CD14-positive monocyte (primary cell): ENCODE measurements at regions not wholly inside any gene's neighbourhood (a gene's known extent, or its start where the extent isn't known, plus 50 kb on each side); places are given as distances from the start of the nearest gene placed in this dataset.

Source experiments
- DNase-seq, 3 donors: peaks; one replicate each; pipeline ENCODE4 v3.0.0-alpha.2; 2011 to 2022
- H2AFZ ChIP-seq: 2 replicates; pipeline ENCODE4 v1.6.0; 2012; ENCODE audit warnings: mild to moderate bottlenecking, low read depth, low read length, inconsistent platforms; ENCODE audit not compliant: insufficient read depth, poor library complexity, severe bottlenecking
- H3K27ac ChIP-seq, 2 donors: 1 replicate in 1 of 2; 2 replicates in 1 of 2; pipeline ENCODE4 v1.5.1; 2012 to 2013; ENCODE audit warnings: low read length in 2 of 2, control low read depth in 1 of 2, inconsistent platforms in 1 of 2, low read depth in 1 of 2, mild to moderate bottlenecking in 1 of 2
- H3K27me3 ChIP-seq, 2 donors: one replicate each; pipeline versions ENCODE4 v1.6.0 to v1.6.1; 2011 to 2013; ENCODE audit warnings: low read length in 2 of 2; ENCODE audit not compliant: control insufficient read depth in 2 of 2, insufficient read depth in 2 of 2
- H3K36me3 ChIP-seq, 2 donors: replicated peaks in 1 of 2; 1 replicate in 1 of 2; 2 replicates in 1 of 2; pipeline versions ENCODE4 v1.5.1 to v1.6.1; 2012 to 2013; ENCODE audit warnings: low read length in 2 of 2, control low read depth in 1 of 2, inconsistent platforms in 1 of 2, mild to moderate bottlenecking in 1 of 2; ENCODE audit not compliant: insufficient read depth in 2 of 2, control insufficient read depth in 1 of 2
- H3K4me1 ChIP-seq, 2 donors: 1 replicate in 1 of 2; 2 replicates in 1 of 2; pipeline versions ENCODE4 v1.5.1 to v1.6.1; 2012 to 2013; ENCODE audit warnings: low read length in 2 of 2, control low read depth in 1 of 2, inconsistent platforms in 1 of 2, mild to moderate bottlenecking in 1 of 2, moderate library complexity in 1 of 2; ENCODE audit not compliant: insufficient read depth in 2 of 2, control insufficient read depth in 1 of 2
- H3K4me2 ChIP-seq: replicated peaks from 2 replicates; pipeline ENCODE3; 2012; ENCODE audit warnings: low read length, moderate library complexity, mild to moderate bottlenecking; ENCODE audit not compliant: poor library complexity, severe bottlenecking; ENCODE audit errors: extremely low read depth
- H3K4me3 ChIP-seq, 3 experiments: fragments of 200-600 bp in 1 of 3; sonication (generic) in 1 of 3; replicated peaks in 1 of 3; 1 replicate in 2 of 3; 2 replicates in 1 of 3; pipeline ENCODE4 v1.5.1; 2011 to 2013; ENCODE audit warnings: low read length in 3 of 3, mild to moderate bottlenecking in 3 of 3, control low read depth in 2 of 3, low read depth in 2 of 3, inconsistent platforms in 1 of 3, moderate library complexity in 1 of 3
- H3K79me2 ChIP-seq: 2 replicates; pipeline ENCODE4 v1.6.0; 2012; ENCODE audit warnings: mild to moderate bottlenecking, control low read depth, inconsistent platforms, low read length, moderate library complexity; ENCODE audit not compliant: insufficient read depth
- H3K9ac ChIP-seq: 2 replicates; pipeline ENCODE4 v1.6.0; 2017; ENCODE audit warnings: low read length, mild to moderate bottlenecking; ENCODE audit not compliant: insufficient read depth, poor library complexity, severe bottlenecking
- H3K9me3 ChIP-seq, 2 donors: replicated peaks in 1 of 2; 1 replicate in 1 of 2; 2 replicates in 1 of 2; pipeline versions ENCODE4 v1.5.1 to v1.6.1; 2012 to 2013; ENCODE audit warnings: low read length in 2 of 2, control low read depth in 1 of 2; ENCODE audit not compliant: control insufficient read depth in 1 of 2, insufficient read depth in 1 of 2
- H4K20me1 ChIP-seq: 2 replicates; pipeline ENCODE4 v1.6.0; 2012; ENCODE audit warnings: mild to moderate bottlenecking, low read length, control low read depth, moderate library complexity; ENCODE audit not compliant: insufficient read depth
- H3K27ac Mint-ChIP-seq, 7 donors: one replicate each; pipeline ENCODE4 v1.8.0; 2020; ENCODE audit warnings: mild to moderate bottlenecking in 7 of 7, mixed read lengths in 7 of 7, moderate library complexity in 6 of 7, inconsistent platforms in 2 of 7
- H3K27me3 Mint-ChIP-seq, 3 donors: one replicate each; pipeline ENCODE4 v1.8.0; 2021 to 2022; ENCODE audit warnings: low read depth in 3 of 3, mild to moderate bottlenecking in 3 of 3, mixed read lengths in 3 of 3, moderate library complexity in 3 of 3, inconsistent platforms in 1 of 3
- H3K36me3 Mint-ChIP-seq, 2 donors: one replicate each; pipeline ENCODE4 v1.8.0; 2020; ENCODE audit warnings: mixed read lengths in 2 of 2, inconsistent platforms in 1 of 2, mild to moderate bottlenecking in 1 of 2
- H3K4me1 Mint-ChIP-seq: one replicate; pipeline ENCODE4 v1.8.0; 2020; ENCODE audit warnings: mild to moderate bottlenecking, mixed read lengths
- H3K4me3 Mint-ChIP-seq, 2 donors: one replicate each; pipeline ENCODE4 v1.8.0; 2020; ENCODE audit warnings: mild to moderate bottlenecking in 2 of 2, mixed read lengths in 2 of 2, moderate library complexity in 1 of 2
- H3K9me3 Mint-ChIP-seq, 7 donors: one replicate each; pipeline ENCODE4 v1.8.0; 2020 to 2022; ENCODE audit warnings: mixed read lengths in 7 of 7, mild to moderate bottlenecking in 6 of 7, moderate library complexity in 6 of 7, inconsistent platforms in 2 of 7
- WGBS: methylation state at CpG from one replicate; pipeline ENCODE4 v1.1.5; 2013; ENCODE audit warnings: missing lambda C conversion rate; ENCODE audit not compliant: insufficient coverage; 5-methylcytosine and 5-hydroxymethylcytosine counted together
- intact Hi-C, 2 donors: fragments of 100-400 bp; cut with micrococcal nuclease; formaldehyde crosslinking; loops; one replicate each; pipeline versions ENCODE4 v1.15.0 to v1.15.1; 2023
- TF ChIP-seq, protein P1 (sequence below): fragments of 200-600 bp; IDR thresholded peaks from one replicate; pipeline ENCODE4 v1.8.0; 2022; ENCODE audit warnings: antibody characterized with exemption, mild to moderate bottlenecking

- intact Hi-C loops: no loop called here
- H3K9me3 Mint-ChIP-seq: peaks cover 0 to 7% (median 4%) of the 10 kb centered on the region in 7 donors
- no peak for DNase-seq
- no peaks in the 10 kb centered on the region for H3K4me1 ChIP-seq
- no peak overlapping the region for H3K9ac ChIP-seq
- H3K27ac ChIP-seq: no peak overlapping the region
- H3K27me3 Mint-ChIP-seq: no peaks in the 10 kb centered on the region
- no peak overlapping the region for H3K4me2 ChIP-seq
- no peak overlapping the region for H3K27ac Mint-ChIP-seq
- H3K36me3 ChIP-seq: no peaks in the 10 kb centered on the region
- H3K9me3 ChIP-seq: no peaks in the 10 kb centered on the region
- WGBS: 0% methylated on average over 3 of the region's 5 CpGs
- H2AFZ ChIP-seq: no peak overlapping the region
- TF ChIP-seq, protein P1, sequence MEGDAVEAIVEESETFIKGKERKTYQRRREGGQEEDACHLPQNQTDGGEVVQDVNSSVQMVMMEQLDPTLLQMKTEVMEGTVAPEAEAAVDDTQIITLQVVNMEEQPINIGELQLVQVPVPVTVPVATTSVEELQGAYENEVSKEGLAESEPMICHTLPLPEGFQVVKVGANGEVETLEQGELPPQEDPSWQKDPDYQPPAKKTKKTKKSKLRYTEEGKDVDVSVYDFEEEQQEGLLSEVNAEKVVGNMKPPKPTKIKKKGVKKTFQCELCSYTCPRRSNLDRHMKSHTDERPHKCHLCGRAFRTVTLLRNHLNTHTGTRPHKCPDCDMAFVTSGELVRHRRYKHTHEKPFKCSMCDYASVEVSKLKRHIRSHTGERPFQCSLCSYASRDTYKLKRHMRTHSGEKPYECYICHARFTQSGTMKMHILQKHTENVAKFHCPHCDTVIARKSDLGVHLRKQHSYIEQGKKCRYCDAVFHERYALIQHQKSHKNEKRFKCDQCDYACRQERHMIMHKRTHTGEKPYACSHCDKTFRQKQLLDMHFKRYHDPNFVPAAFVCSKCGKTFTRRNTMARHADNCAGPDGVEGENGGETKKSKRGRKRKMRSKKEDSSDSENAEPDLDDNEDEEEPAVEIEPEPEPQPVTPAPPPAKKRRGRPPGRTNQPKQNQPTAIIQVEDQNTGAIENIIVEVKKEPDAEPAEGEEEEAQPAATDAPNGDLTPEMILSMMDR: no peak
- H3K4me3 Mint-ChIP-seq: no peak overlapping the region
- H3K36me3 Mint-ChIP-seq: no peaks in the 10 kb centered on the region
- no peak overlapping the region for H3K4me3 ChIP-seq
- H3K79me2 ChIP-seq: no peaks in the 10 kb centered on the region
- H4K20me1 ChIP-seq: no peaks in the 10 kb centered on the region
- H3K4me1 Mint-ChIP-seq: peaks cover 6% of the 10 kb centered on the region
- no peaks in the 10 kb centered on the region for H3K27me3 ChIP-seq
Observed at GRCh38 chr14:86072116-86072894, 542.4 kb downstream of the FLRT2 start.

- no peaks in the 10 kb centered on the region for H3K79me2 ChIP-seq
- no peak for DNase-seq
- no peak overlapping the region for H3K27ac Mint-ChIP-seq
- no peak overlapping the region for H3K9ac ChIP-seq
- H3K4me3 Mint-ChIP-seq: no peak overlapping the region
- no peak overlapping the region for H3K27ac ChIP-seq
- H3K9me3 Mint-ChIP-seq: peaks cover 0 to 7% (median 3%) of the 10 kb centered on the region in 7 donors
- H2AFZ ChIP-seq: no peak overlapping the region
- TF ChIP-seq, protein P1: no peak
- H3K36me3 Mint-ChIP-seq: no peaks in the 10 kb centered on the region
- H3K27me3 ChIP-seq: no peaks in the 10 kb centered on the region
- no peaks in the 10 kb centered on the region for H3K36me3 ChIP-seq
- H3K4me3 ChIP-seq: no peak overlapping the region
- WGBS: no CpG with 5 or more reads among the region's 2 CpGs
- H3K27me3 Mint-ChIP-seq: no peaks in the 10 kb centered on the region
- no peaks in the 10 kb centered on the region for H3K9me3 ChIP-seq
- H3K4me2 ChIP-seq: no peak overlapping the region
- no peaks in the 10 kb centered on the region for H3K4me1 ChIP-seq
- no peaks in the 10 kb centered on the region for H3K4me1 Mint-ChIP-seq
- H4K20me1 ChIP-seq: no peaks in the 10 kb centered on the region
- intact Hi-C loops: no loop called here
Observed at GRCh38 chr14:86066651-86067050, 536.7 kb downstream of the FLRT2 start.
